Nephron progenitor cell (in vitro differentiated cells): ENCODE measurements at regions not wholly inside any gene's neighbourhood (a gene's known extent, or its start where the extent isn't known, plus 50 kb on each side); places are given as distances from the start of the nearest gene placed in this dataset.

Source experiments
- DNase-seq: peaks from one replicate; pipeline ENCODE4 v3.0.0; 2021
- H3K27ac Mint-ChIP-seq: 2 replicates; pipeline ENCODE4 v1.8.0; 2021; ENCODE audit warnings: mild to moderate bottlenecking, moderate library complexity, mixed read lengths
- H3K27me3 Mint-ChIP-seq: 2 replicates; pipeline ENCODE4 v1.8.0; 2021; ENCODE audit warnings: mild to moderate bottlenecking, low read depth, mixed read lengths; ENCODE audit not compliant: poor library complexity
- H3K36me3 Mint-ChIP-seq: 2 replicates; pipeline ENCODE4 v1.8.0; 2021; ENCODE audit warnings: low read depth, mixed read lengths
- H3K4me1 Mint-ChIP-seq: 2 replicates; pipeline ENCODE4 v1.8.0; 2021; ENCODE audit warnings: mixed read lengths
- H3K4me3 Mint-ChIP-seq: 2 replicates; pipeline ENCODE4 v1.8.0; 2021; ENCODE audit warnings: mild to moderate bottlenecking, moderate library complexity, mixed read lengths
- H3K9me3 Mint-ChIP-seq: 2 replicates; pipeline ENCODE4 v1.8.0; 2021; ENCODE audit warnings: mild to moderate bottlenecking, moderate library complexity, mixed read lengths
- CTCF ChIP-seq: fragments of 200-600 bp; sonication (generic); IDR thresholded peaks from 2 replicates; pipeline ENCODE4 v1.5.0; 2021; ENCODE audit warnings: antibody characterized with exemption

GRCh38 chr16:27704252-27704651, 154.3 kb downstream of the KATNIP start:
- no peak for TF ChIP-seq CTCF
- no peak overlapping the region for H3K27ac Mint-ChIP-seq
- peaks cover 39% of the 10 kb centered on the region for H3K4me1 Mint-ChIP-seq
- H3K36me3 Mint-ChIP-seq, result peaks cover 18% of the 10 kb centered on the region
- no peaks in the 10 kb centered on the region for H3K9me3 Mint-ChIP-seq
- H3K4me3 Mint-ChIP-seq, result no peak overlapping the region
- no peak for DNase-seq
- peaks cover 5% of the 10 kb centered on the region for H3K27me3 Mint-ChIP-seq

DNA sequence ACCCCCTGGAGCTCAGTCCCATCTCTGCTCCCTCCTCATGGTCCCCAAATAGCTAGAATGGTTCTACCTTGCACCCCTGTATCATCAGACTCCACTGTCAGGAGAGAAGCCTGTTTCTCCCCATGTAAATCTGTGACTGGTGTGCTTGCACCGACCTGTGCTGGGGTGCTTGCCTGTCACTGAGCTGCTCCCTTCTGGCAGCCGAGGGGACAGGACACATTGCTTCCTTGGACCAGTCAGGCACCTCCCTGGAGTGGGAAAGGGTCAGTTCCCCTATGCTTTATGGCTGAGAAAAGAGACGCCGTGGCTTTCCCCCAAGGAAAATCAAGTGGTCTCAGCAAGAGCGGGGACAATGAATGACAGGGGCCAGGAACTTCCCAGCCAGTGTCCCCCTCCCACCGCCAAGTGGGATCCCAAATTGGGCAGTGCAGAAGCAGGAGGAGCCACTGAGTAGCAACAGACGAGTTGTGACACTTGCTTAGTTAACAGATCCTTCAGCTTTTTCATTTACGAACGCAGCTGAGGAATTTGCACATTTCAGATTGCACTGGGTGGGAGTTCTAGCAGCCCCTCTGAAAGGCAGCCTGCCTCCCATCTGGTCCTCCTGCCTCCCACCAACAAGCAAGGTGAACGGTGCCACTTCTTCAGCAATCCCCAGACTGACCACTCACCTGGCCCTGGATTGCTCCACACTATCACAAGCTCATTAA, 156.4 kb downstream of the KATNIP start:
- no peak for DNase-seq
- H3K4me1 Mint-ChIP-seq, result peaks cover 39% of the 10 kb centered on the region
- H3K36me3 Mint-ChIP-seq, result peaks cover 16% of the 10 kb centered on the region
- TF ChIP-seq CTCF, result no peak
- peaks cover 5% of the 10 kb centered on the region for H3K27me3 Mint-ChIP-seq
- H3K27ac Mint-ChIP-seq, result peak overlapping the region; percentile 71
- no peaks in the 10 kb centered on the region for H3K9me3 Mint-ChIP-seq
- no peak overlapping the region for H3K4me3 Mint-ChIP-seq

DNA sequence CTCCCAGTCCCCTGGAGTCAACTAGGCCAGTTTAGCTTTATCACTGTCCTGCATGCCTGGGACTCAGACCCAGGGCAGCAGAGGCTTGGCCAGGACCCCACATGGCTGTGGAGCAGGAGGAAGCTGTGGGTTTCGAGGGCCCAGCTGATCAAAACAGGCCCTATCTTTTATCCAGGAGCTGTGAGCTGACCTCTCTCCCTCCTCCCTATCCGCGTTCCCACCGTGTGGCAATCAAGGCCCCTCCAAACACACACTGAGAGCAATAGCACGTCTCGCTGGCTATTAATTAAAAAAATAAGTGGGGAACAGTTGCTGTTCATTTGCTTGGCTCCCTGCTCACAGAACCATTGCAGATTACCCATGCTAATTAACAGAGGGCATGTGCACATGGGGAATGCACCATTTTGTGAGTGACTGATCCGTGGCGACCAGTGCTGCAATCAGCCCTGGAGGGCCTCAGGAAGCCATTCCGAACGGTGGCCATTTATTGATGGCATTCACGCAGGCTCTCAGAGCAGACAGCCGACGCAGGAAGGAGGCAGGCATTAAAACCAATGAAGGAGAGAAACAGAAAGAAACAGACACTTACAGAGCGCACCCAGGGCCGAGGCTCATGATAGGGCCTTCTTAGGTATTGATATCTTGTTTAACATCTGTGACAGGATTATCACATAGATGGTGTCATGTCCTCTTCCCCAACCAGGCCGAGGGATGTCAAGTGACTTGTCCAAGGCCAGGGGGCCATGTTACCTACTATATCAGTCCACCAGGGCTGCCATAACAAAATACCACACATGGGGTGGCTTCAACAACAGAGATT, 157.1 kb downstream of the KATNIP start:
- H3K27me3 Mint-ChIP-seq, result peaks cover 5% of the 10 kb centered on the region
- H3K4me1 Mint-ChIP-seq, result peaks cover 39% of the 10 kb centered on the region
- peaks cover 16% of the 10 kb centered on the region for H3K36me3 Mint-ChIP-seq
- no peaks in the 10 kb centered on the region for H3K9me3 Mint-ChIP-seq
- no peak for DNase-seq
- peak overlapping the region; percentile 71 for H3K27ac Mint-ChIP-seq
- TF ChIP-seq CTCF, result no peak
- no peak overlapping the region for H3K4me3 Mint-ChIP-seq

DNA sequence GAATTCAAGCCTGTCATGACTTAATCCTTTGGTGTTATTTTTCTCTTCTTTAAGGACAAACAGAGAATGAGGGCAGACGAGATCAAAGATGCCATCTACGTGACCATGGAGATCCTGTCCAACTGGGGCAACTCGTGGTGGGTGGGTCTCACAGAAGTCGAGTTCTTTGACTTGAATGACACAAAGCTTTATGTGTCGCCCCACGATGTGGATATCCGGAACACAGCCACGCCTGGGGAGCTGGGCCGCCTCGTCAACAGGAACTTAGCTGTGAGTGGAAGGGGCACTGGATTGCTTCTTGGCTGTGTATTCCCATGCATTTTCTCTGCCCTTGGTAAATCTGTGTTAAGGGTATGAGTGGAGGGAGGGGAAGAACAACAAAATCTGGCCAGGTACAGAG, 158.7 kb downstream of the KATNIP start:
- H3K9me3 Mint-ChIP-seq, result no peaks in the 10 kb centered on the region
- no peak overlapping the region for H3K27ac Mint-ChIP-seq
- peaks cover 20% of the 10 kb centered on the region for H3K36me3 Mint-ChIP-seq
- no peak for DNase-seq
- TF ChIP-seq CTCF, result no peak
- H3K27me3 Mint-ChIP-seq, result peaks cover 5% of the 10 kb centered on the region
- peaks cover 33% of the 10 kb centered on the region for H3K4me1 Mint-ChIP-seq
- H3K4me3 Mint-ChIP-seq, result no peak overlapping the region

- TF ChIP-seq CTCF, result no peak
- no peak for DNase-seq
- no peaks in the 10 kb centered on the region for H3K27me3 Mint-ChIP-seq
- no peaks in the 10 kb centered on the region for H3K9me3 Mint-ChIP-seq
- peaks cover 33% of the 10 kb centered on the region for H3K36me3 Mint-ChIP-seq
- peak overlapping the region; percentile 7 for H3K27ac Mint-ChIP-seq
- H3K4me1 Mint-ChIP-seq, result peaks cover 7% of the 10 kb centered on the region
- no peak overlapping the region for H3K4me3 Mint-ChIP-seq
Measured at GRCh38 chr16:27712251-27712711, 162.3 kb downstream of the KATNIP start.
